HEK293 (cell line): ENCODE measurements at regions not wholly inside any gene's neighbourhood (a gene's known extent, or its start where the extent isn't known, plus 50 kb on each side); places are given as distances from the start of the nearest gene placed in this dataset.

Source experiments
- CTCF ChIA-PET: fragments of 350-600 bp; formaldehyde crosslinking; extraction: SDS; loops from one replicate; lab custom pipeline; 2021; ENCODE audit warnings: antibody characterized with exemption; lab: Yijun Ruan, JAX
- POLR2A ChIA-PET: fragments of 300-600 bp; formaldehyde crosslinking; extraction: SDS; loops from one replicate; lab custom pipeline; 2020; ENCODE audit warnings: antibody characterized with exemption, inconsistent platforms; lab: Yijun Ruan, JAX
- H3K27ac ChIP-seq: fragments of 200-500 bp; sonication (Bioruptor generic); 2 replicates; pipeline ENCODE4 v1.5.1; 2014; ENCODE audit warnings: low read depth, low read length, control low read depth, inconsistent platforms; ENCODE audit errors: extremely low read depth
- H3K36me3 ChIP-seq, 2 experiments: fragments of 200-500 bp in 1 of 2; sonication (Bioruptor generic) in 1 of 2; 1 replicate in 1 of 2; 2 replicates in 1 of 2; pipeline ENCODE4 v1.5.1; 2014 to 2017; ENCODE audit warnings: inconsistent platforms in 2 of 2, low read length in 2 of 2; ENCODE audit not compliant: control insufficient read depth in 2 of 2, insufficient read depth in 1 of 2
- H3K4me1 ChIP-seq: fragments of 200-500 bp; sonication (Bioruptor generic); 2 replicates; pipeline ENCODE4 v1.5.1; 2014; ENCODE audit warnings: mild to moderate bottlenecking, low read length, inconsistent platforms; ENCODE audit not compliant: control insufficient read depth, insufficient read depth
- H3K4me3 ChIP-seq: 2 replicates; pipeline ENCODE4 v1.5.1; 2011; ENCODE audit warnings: low read depth, mild to moderate bottlenecking, control low read depth, low read length, moderate library complexity
- H3K9me3 ChIP-seq: fragments of 200-500 bp; sonication (Bioruptor generic); 2 replicates; pipeline ENCODE4 v1.5.1; 2014; ENCODE audit warnings: low read depth, low read length, inconsistent platforms; ENCODE audit not compliant: control insufficient read depth, insufficient read depth
- BCL11A ChIP-seq: fragments of 450-650 bp; formaldehyde crosslinking; IDR thresholded peaks from 2 replicates; pipeline ENCODE4 v1.5.1; 2016; ENCODE audit warnings: low read depth, missing biosample characterization, missing genetic modification characterization
- GFI1B ChIP-seq: fragments of 450-650 bp; formaldehyde crosslinking; IDR thresholded peaks from 2 replicates; pipeline ENCODE4 v1.5.1; 2016; ENCODE audit warnings: missing biosample characterization, missing genetic modification characterization
- HOXA7 ChIP-seq: sonication (generic); formaldehyde crosslinking; IDR thresholded peaks from 2 replicates; pipeline ENCODE4 v1.8.1; 2022; ENCODE audit warnings: missing genetic modification reagents, borderline replicate concordance
- OSR2 ChIP-seq: fragments of 450-650 bp; formaldehyde crosslinking; IDR thresholded peaks from 2 replicates; pipeline ENCODE4 v1.5.1; 2016; ENCODE audit warnings: missing biosample characterization, missing genetic modification characterization
- PRDM1 ChIP-seq: fragments of 450-650 bp; formaldehyde crosslinking; IDR thresholded peaks from 2 replicates; pipeline ENCODE4; 2016; ENCODE audit warnings: missing biosample characterization, missing genetic modification characterization
- ZBTB20 ChIP-seq: fragments of 450-650 bp; formaldehyde crosslinking; IDR thresholded peaks from 2 replicates; pipeline ENCODE4 v1.5.1; 2016; ENCODE audit warnings: missing biosample characterization, missing genetic modification characterization
- ZNF10 ChIP-seq: fragments of 450-650 bp; formaldehyde crosslinking; IDR thresholded peaks from 2 replicates; pipeline ENCODE4 v1.5.1; 2017; ENCODE audit warnings: missing biosample characterization, missing genetic modification characterization
- ZNF157 ChIP-seq: fragments of 450-650 bp; formaldehyde crosslinking; IDR thresholded peaks from 2 replicates; pipeline ENCODE4 v1.5.1; 2016; ENCODE audit warnings: missing biosample characterization, missing genetic modification characterization
- ZNF184 ChIP-seq: fragments of 450-650 bp; IDR thresholded peaks from 2 replicates; pipeline ENCODE4 v1.5.1; 2018; ENCODE audit warnings: missing biosample characterization, mild to moderate bottlenecking, missing genetic modification characterization
- ZNF223 ChIP-seq: fragments of 450-650 bp; formaldehyde crosslinking; IDR thresholded peaks from 2 replicates; pipeline ENCODE4 v1.5.1; 2016; ENCODE audit warnings: missing biosample characterization, missing genetic modification characterization
- ZNF23 ChIP-seq: fragments of 450-650 bp; formaldehyde crosslinking; IDR thresholded peaks from 2 replicates; pipeline ENCODE4 v1.5.1; 2016; ENCODE audit warnings: missing biosample characterization, missing genetic modification characterization, borderline replicate concordance
- ZNF548 ChIP-seq: fragments of 450-650 bp; formaldehyde crosslinking; IDR thresholded peaks from 2 replicates; pipeline ENCODE4 v1.5.1; 2016; ENCODE audit warnings: missing biosample characterization, missing genetic modification characterization
- ZNF600 ChIP-seq: fragments of 450-650 bp; formaldehyde crosslinking; IDR thresholded peaks from 2 replicates; pipeline ENCODE4 v1.5.1; 2016; ENCODE audit warnings: missing biosample characterization, missing genetic modification characterization
- TF ChIP-seq, protein P1 (sequence below): fragments of 450-650 bp; formaldehyde crosslinking; IDR thresholded peaks from 2 replicates; pipeline ENCODE4 v1.5.0; 2017; ENCODE audit warnings: missing biosample characterization, missing genetic modification characterization, borderline replicate concordance
- TF ChIP-seq, protein P2 (sequence below): fragments of 450-650 bp; formaldehyde crosslinking; IDR thresholded peaks from 2 replicates; pipeline ENCODE4 v1.5.1; 2016; ENCODE audit warnings: missing biosample characterization, missing genetic modification characterization
- TF ChIP-seq, protein P3 (sequence below): fragments of 450-650 bp; formaldehyde crosslinking; IDR thresholded peaks from 2 replicates; pipeline ENCODE4 v1.5.1; 2017; ENCODE audit warnings: missing biosample characterization, missing genetic modification characterization
- TF ChIP-seq, protein P4 (sequence below): fragments of 450-650 bp; formaldehyde crosslinking; IDR thresholded peaks from 2 replicates; pipeline ENCODE4 v1.5.1; 2016; ENCODE audit warnings: missing biosample characterization, missing genetic modification characterization

DNA sequence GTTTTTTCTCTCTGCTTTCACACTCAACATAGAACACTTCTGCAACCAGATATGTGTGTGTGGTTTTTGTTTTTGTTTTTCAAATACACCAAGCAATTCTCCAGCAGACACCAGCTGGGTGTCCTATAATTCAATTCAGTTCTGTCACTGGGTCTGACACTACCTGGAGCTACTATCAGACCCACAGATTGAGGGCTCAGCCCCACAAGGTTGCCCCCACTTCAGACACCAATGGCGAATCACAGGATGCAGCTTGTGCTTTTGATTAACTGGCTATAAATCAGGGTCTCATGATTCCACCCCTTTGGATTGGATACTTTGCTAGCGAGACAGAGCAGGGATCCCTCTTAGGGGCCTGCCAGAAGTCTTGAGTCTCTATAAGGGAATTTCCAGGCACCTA lies 462.2 kb upstream of the NRP1 start:
- CTCF ChIA-PET: no interaction called here
- POLR2A ChIA-PET: interaction anchor here (0.7 kb wide), 1 partner anchor 56 kb away, joined by 3 read pairs; no protein-coding TSS in a partner anchor

DNA sequence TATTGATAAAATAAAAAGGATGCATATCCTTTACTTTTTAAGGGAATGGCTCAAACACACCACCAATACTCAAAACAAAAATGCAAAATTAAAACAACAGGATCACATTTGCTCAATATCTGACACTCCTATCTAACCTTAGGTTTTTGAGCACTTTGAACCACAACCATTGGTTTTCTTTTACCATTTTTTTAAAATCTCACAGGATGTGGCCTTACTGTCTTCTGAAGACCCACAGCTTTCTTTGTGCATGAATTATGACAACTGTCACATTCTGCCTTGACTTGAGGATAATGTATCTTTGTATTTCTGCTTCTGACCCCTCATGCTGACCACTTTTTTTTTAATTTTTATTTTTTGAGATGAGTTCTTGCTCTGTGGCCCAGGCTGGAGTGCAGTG lies 461.1 kb upstream of the NRP1 start:
- POLR2A ChIA-PET: no interaction called here
- TF ChIP-seq BCL11A (tag by site-specific recombination) (no peak), ZNF157 (tag by site-specific recombination) (no peak)
- H3K4me3 ChIP-seq: no peak overlapping the region
- no peaks in the 10 kb centered on the region for H3K36me3 ChIP-seq
- no peak overlapping the region for H3K27ac ChIP-seq
- CTCF ChIA-PET: interaction anchor here (0.6 kb wide), 1 partner anchor 27 kb away, joined by 3 read pairs; no protein-coding TSS in a partner anchor
- no peaks in the 10 kb centered on the region; the same call in 1 of the 2 replicates for H3K4me1 ChIP-seq
- H3K9me3 ChIP-seq: no peaks in the 10 kb centered on the region

More for the DNA sequence above, 462.2 kb upstream of the NRP1 start:
- H3K36me3 ChIP-seq: no peaks in the 10 kb centered on the region
- H3K4me1 ChIP-seq: no peaks in the 10 kb centered on the region; the same call in 1 of the 2 replicates
- TF ChIP-seq, protein P1, sequence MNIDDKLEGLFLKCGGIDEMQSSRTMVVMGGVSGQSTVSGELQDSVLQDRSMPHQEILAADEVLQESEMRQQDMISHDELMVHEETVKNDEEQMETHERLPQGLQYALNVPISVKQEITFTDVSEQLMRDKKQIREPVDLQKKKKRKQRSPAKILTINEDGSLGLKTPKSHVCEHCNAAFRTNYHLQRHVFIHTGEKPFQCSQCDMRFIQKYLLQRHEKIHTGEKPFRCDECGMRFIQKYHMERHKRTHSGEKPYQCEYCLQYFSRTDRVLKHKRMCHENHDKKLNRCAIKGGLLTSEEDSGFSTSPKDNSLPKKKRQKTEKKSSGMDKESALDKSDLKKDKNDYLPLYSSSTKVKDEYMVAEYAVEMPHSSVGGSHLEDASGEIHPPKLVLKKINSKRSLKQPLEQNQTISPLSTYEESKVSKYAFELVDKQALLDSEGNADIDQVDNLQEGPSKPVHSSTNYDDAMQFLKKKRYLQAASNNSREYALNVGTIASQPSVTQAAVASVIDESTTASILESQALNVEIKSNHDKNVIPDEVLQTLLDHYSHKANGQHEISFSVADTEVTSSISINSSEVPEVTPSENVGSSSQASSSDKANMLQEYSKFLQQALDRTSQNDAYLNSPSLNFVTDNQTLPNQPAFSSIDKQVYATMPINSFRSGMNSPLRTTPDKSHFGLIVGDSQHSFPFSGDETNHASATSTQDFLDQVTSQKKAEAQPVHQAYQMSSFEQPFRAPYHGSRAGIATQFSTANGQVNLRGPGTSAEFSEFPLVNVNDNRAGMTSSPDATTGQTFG (tag by site-specific recombination): no peak
- TF ChIP-seq GFI1B (tag by site-specific recombination) (no peak), ZBTB20 (tag by site-specific recombination) (no peak), HOXA7 (no peak), ZNF10 (tag by site-specific recombination) (no peak)
- TF ChIP-seq, protein P2, sequence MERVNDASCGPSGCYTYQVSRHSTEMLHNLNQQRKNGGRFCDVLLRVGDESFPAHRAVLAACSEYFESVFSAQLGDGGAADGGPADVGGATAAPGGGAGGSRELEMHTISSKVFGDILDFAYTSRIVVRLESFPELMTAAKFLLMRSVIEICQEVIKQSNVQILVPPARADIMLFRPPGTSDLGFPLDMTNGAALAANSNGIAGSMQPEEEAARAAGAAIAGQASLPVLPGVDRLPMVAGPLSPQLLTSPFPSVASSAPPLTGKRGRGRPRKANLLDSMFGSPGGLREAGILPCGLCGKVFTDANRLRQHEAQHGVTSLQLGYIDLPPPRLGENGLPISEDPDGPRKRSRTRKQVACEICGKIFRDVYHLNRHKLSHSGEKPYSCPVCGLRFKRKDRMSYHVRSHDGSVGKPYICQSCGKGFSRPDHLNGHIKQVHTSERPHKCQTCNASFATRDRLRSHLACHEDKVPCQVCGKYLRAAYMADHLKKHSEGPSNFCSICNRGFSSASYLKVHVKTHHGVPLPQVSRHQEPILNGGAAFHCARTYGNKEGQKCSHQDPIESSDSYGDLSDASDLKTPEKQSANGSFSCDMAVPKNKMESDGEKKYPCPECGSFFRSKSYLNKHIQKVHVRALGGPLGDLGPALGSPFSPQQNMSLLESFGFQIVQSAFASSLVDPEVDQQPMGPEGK (tag by site-specific recombination): no peak
- TF ChIP-seq, protein P3, sequence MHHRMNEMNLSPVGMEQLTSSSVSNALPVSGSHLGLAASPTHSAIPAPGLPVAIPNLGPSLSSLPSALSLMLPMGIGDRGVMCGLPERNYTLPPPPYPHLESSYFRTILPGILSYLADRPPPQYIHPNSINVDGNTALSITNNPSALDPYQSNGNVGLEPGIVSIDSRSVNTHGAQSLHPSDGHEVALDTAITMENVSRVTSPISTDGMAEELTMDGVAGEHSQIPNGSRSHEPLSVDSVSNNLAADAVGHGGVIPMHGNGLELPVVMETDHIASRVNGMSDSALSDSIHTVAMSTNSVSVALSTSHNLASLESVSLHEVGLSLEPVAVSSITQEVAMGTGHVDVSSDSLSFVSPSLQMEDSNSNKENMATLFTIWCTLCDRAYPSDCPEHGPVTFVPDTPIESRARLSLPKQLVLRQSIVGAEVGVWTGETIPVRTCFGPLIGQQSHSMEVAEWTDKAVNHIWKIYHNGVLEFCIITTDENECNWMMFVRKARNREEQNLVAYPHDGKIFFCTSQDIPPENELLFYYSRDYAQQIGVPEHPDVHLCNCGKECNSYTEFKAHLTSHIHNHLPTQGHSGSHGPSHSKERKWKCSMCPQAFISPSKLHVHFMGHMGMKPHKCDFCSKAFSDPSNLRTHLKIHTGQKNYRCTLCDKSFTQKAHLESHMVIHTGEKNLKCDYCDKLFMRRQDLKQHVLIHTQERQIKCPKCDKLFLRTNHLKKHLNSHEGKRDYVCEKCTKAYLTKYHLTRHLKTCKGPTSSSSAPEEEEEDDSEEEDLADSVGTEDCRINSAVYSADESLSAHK (tag by site-specific recombination): no peak
- no peaks in the 10 kb centered on the region for H3K9me3 ChIP-seq
- no peak overlapping the region for H3K4me3 ChIP-seq
- no peak overlapping the region for H3K27ac ChIP-seq

DNA sequence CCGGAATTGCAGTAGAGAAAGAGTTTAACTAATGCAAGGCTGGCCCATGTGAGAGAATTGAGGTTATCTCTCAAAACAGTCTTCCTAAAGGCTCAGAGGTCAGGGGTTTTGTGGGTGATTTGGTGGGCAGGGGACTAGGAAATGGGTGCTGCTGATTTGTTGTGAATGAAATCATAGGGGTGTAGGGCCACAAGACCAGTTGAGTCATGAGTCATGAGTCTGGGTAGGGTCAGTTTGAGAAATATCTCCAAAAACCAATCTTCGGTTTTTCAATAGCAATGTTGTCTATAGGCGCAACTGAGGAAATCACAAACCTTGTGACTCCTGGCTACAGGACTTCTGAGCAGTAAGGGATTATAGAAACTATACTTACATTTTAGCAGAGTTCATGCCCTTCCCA lies 460.0 kb upstream of the NRP1 start:
- CTCF ChIA-PET: no interaction called here

More for the DNA sequence above, 460.0 kb upstream of the NRP1 start:
- Histone ChIP-seq H3K36me3 (no peaks in the 10 kb centered on the region), H3K27ac (no peak overlapping the region), H3K9me3 (no peaks in the 10 kb centered on the region), H3K4me1 (no peaks in the 10 kb centered on the region; the same call in 1 of the 2 replicates), H3K4me3 (no peak overlapping the region)
- POLR2A ChIA-PET: no interaction called here
- TF ChIP-seq ZNF184 (tag by site-specific recombination) (no peak), PRDM1 (tag by site-specific recombination) (no peak), OSR2 (tag by site-specific recombination) (no peak), ZNF23 (tag by site-specific recombination) (no peak), ZNF548 (tag by site-specific recombination) (no peak), ZNF600 (tag by site-specific recombination) (no peak), ZNF223 (tag by site-specific recombination) (no peak)
- TF ChIP-seq, protein P4, sequence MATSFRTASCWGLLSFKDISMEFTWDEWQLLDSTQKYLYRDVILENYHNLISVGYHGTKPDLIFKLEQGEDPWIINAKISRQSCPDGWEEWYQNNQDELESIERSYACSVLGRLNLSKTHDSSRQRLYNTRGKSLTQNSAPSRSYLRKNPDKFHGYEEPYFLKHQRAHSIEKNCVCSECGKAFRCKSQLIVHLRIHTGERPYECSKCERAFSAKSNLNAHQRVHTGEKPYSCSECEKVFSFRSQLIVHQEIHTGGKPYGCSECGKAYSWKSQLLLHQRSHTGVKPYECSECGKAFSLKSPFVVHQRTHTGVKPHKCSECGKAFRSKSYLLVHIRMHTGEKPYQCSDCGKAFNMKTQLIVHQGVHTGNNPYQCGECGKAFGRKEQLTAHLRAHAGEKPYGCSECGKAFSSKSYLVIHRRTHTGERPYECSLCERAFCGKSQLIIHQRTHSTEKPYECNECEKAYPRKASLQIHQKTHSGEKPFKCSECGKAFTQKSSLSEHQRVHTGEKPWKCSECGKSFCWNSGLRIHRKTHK (tag by site-specific recombination): no peak
